Spleen (tissue), 7 donors: ENCODE measurements at regions not wholly inside any gene's neighbourhood (a gene's known extent, or its start where the extent isn't known, plus 50 kb on each side); places are given as distances from the start of the nearest gene placed in this dataset.

Experiments used
- CTCF ChIP-seq, 11 experiments: fragments of 200-600 bp in 7 of 11; fragments of 450-650 bp in 4 of 11; sonication (generic) in 4 of 11; IDR thresholded peaks in 8 of 11; conservative IDR thresholded peaks in 3 of 11; 1 replicate in 7 of 11; 2 replicates in 4 of 11; pipeline versions ENCODE4 v1.4.0 to v1.8.0; 2016 to 2021; ENCODE audit warnings: antibody characterized with exemption in 11 of 11, inconsistent platforms in 4 of 11, mild to moderate bottlenecking in 1 of 11
- POLR2AphosphoS5 ChIP-seq, 3 donors: sonication (generic); formaldehyde crosslinking; IDR thresholded peaks; one replicate each; pipeline ENCODE4 v1.5.1; 2017; ENCODE audit warnings: antibody characterized with exemption in 3 of 3
- donor health status: DM: no; HTN: no; CAD: no; lungs with moderate emphysema.
- donor health status: DM: no; HTN: no; CAD: no.
- donor health status: DM: no; HTN: no; CAD: no.

DNA sequence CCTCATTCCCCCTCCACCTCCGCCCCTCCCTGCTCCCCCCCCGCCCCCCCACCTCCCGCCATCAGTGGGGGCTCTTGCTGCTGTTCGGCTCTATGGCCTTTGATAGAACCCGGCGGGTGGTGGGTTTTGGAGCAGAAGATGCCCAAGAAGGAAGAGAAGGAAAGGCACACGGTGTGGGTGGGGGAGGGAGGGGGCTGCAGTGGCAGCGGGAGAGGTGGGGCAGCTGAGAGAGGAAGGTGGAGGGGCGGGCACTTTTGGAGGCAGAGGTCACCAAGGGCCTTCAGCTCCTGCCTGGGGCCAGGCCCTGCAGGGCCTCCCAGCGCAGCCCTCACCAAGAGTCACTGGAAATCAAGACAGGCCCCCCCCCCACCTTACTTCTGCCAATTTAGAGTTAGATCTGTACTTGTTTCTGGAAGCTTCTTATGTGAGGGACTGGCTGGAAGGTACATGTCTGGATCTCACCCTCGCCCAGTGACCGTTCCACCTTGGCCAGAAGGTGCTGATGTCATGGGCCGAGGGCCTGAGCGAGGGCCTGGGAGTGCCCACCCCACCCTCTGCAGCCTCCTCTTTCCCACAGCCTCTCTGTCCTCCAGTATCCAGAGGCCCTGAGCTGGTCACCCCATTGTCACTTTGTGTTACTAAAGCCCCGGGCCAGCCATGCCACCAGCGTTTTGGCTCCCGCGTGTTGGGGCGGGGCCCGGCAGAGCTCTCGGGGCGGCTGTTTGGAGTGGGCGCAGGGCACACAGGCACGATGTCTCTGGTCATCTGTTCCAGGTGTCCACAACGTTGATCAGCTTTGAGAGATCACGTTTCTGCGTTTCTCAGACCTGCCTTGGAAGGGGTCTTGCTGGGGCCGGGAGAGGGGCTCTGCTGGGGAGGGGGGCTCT lies 153.9 kb downstream of the KIF26A start:
- no peak for TF ChIP-seq POLR2AphosphoS5 (IDR thresholded peaks at IDR 0.05)
- no peak for TF ChIP-seq CTCF (IDR thresholded peaks at IDR 0.05 in 8 of 11, conservative IDR thresholded peaks at IDR 0.05 in 3 of 11)
